ENCODE measurements at regions not wholly inside any gene's neighbourhood (a gene's known extent, or its start where the extent isn't known, plus 50 kb on each side); places are given as distances from the start of the nearest gene placed in this dataset.

DNA sequence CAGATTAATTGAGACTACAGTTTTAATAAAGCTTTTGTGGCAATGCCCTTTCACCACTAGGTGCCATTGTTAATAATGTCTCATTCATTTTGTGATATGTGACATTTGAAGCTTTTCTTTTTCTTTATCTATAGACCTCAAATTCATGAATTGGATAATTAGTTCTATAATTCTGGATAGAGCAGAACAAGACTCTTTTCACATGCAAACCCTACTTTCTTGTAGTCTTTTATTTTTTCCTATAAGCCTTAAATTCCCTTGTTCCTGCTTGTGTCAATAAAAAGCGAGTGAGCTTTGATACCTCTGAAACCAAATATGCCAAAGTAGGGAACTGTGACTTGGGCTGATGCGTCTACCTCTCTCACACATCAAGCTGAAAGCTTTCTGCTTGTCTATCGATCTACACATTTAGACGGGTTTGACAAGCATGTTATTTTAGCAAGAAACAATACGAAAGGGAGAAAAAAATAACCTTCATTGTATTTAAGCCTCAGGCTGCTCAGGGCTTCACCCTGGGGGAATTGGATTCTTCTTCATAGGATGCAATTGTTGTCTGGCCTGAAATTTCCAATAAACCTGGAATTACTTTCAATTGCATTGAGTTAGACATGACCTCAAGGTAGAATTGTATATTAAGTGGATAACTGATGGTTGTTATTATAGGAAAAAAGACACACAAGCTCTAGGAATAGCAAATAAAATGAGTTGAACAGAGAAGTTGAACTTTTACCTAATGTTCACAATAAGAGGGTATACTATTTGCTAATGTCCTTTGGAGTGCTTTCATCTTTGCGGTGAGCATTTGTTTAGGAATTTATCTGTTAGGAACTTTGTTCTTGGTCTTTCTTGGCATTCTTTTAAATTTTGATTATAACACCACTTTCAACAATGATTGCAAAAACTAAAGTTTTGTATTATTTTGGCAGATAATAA is 1150.2 kb upstream of the PCDH9 start:
- no peak for DNase-seq (ENCODE audit: extremely low spot score)
- POLR2A ChIA-PET = no interaction called here
- TF ChIP-seq, protein P1, sequence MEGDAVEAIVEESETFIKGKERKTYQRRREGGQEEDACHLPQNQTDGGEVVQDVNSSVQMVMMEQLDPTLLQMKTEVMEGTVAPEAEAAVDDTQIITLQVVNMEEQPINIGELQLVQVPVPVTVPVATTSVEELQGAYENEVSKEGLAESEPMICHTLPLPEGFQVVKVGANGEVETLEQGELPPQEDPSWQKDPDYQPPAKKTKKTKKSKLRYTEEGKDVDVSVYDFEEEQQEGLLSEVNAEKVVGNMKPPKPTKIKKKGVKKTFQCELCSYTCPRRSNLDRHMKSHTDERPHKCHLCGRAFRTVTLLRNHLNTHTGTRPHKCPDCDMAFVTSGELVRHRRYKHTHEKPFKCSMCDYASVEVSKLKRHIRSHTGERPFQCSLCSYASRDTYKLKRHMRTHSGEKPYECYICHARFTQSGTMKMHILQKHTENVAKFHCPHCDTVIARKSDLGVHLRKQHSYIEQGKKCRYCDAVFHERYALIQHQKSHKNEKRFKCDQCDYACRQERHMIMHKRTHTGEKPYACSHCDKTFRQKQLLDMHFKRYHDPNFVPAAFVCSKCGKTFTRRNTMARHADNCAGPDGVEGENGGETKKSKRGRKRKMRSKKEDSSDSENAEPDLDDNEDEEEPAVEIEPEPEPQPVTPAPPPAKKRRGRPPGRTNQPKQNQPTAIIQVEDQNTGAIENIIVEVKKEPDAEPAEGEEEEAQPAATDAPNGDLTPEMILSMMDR (IDR thresholded peaks at IDR 0.05; ENCODE audit: control extremely low read depth, extremely low read depth, low read depth, missing control alignments) = no peak
- CTCF ChIA-PET = no interaction called here

DNA sequence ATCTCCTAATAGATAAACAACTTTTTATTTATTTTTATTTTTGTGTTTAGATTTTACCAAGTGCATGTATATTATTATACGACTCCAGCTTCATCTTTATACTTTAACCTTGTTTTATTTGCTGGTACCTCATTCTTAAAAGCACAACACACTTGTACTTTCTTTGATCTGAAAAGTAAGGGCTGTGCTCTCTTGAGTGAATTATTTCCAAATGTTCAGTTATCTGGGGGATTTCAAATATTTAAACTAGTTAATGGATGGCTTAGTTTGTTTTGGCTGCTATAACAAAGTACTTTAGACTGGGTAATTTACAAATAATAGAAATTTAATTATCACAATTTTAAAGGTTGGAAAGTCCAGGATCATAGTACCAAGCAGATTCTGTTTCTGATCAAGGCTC is 1148.2 kb upstream of the PCDH9 start:
- ChIA-PET POLR2A (no interaction called here), CTCF (no interaction called here)
- DNase-seq (ENCODE audit: extremely low spot score) = no peak
- TF ChIP-seq, protein P1 (IDR thresholded peaks at IDR 0.05; ENCODE audit: control extremely low read depth, extremely low read depth, low read depth, missing control alignments) = no peak

GRCh38 chr13:68375004-68375403 is 1144.9 kb upstream of the PCDH9 start:
- DNase-seq (ENCODE audit: extremely low spot score) = no peak
- ChIA-PET CTCF (no interaction called here), POLR2A (no interaction called here)
- TF ChIP-seq, protein P1 (IDR thresholded peaks at IDR 0.05; ENCODE audit: control extremely low read depth, extremely low read depth, low read depth, missing control alignments) = no peak

DNA sequence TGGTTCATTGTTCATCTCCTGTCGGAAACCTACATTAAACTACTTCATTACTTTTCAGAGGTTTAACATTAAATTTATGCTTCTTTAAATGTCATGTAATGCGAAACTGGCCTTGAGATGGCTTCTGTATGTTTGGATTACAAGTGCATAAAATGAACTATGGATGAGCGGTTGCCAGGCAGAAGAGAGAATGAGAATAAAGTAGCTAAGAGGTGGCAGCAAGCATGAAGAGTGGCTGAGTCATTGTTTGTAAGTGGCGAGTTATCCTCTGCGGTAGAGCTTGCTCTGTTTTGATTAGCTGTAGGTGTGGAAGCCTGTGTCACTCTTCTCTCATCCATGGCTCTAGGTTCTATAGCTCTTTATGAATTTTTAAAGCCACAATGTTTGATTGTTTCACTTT is 1139.6 kb upstream of the PCDH9 start:
- ChIA-PET CTCF (no interaction called here), POLR2A (no interaction called here)

DNA sequence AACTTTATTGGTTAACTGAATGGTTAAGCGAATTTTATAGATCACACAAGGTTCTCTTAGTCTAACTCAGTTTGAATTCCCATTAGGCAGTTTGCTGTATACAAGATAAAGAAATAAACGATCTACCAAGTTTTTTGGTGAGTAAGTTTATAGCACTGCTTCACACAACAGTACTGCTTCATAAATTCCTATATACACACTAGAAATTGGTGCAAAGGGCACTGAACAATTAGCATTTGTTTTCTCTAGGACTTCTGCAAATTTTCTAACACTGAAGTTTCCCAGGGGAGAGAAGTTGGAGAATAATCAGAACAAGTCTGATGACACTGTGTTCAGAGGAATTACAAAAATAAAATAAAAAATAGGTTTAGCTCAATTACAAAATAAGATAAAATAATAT is 1138.8 kb upstream of the PCDH9 start:
- POLR2A ChIA-PET = no interaction called here
- CTCF ChIA-PET = no interaction called here
- TF ChIP-seq, protein P1 (IDR thresholded peaks at IDR 0.05; ENCODE audit: control extremely low read depth, extremely low read depth, low read depth, missing control alignments) = no peak
- no peak for DNase-seq (ENCODE audit: extremely low spot score)

More for the DNA sequence above, 1139.6 kb upstream of the PCDH9 start:
- TF ChIP-seq, protein P1 (IDR thresholded peaks at IDR 0.05; ENCODE audit: control extremely low read depth, extremely low read depth, low read depth, missing control alignments) = no peak
- DNase-seq (ENCODE audit: extremely low spot score) = no peak

- CTCF ChIA-PET = no interaction called here
- TF ChIP-seq, protein P1 (IDR thresholded peaks at IDR 0.05; ENCODE audit: control extremely low read depth, extremely low read depth, low read depth, missing control alignments) = no peak
These were observed 1129.0 kb upstream of the PCDH9 start for GRCh38 chr13:68359105-68359504.

More at GRCh38 chr13:68359105-68359504, 1129.0 kb upstream of the PCDH9 start:
- no peak for DNase-seq (ENCODE audit: extremely low spot score)
- POLR2A ChIA-PET = no interaction called here

Measured in GM10248 (cell line).